ENCODE measurements at regions not wholly inside any gene's neighbourhood (a gene's known extent, or its start where the extent isn't known, plus 50 kb on each side); places are given as distances from the start of the nearest gene placed in this dataset.
"Not testable (repeated sequence)": the region's sequence is repeated elsewhere in the genome, so short reads cannot be mapped to it uniquely, and the experiment has no call there.

DNA sequence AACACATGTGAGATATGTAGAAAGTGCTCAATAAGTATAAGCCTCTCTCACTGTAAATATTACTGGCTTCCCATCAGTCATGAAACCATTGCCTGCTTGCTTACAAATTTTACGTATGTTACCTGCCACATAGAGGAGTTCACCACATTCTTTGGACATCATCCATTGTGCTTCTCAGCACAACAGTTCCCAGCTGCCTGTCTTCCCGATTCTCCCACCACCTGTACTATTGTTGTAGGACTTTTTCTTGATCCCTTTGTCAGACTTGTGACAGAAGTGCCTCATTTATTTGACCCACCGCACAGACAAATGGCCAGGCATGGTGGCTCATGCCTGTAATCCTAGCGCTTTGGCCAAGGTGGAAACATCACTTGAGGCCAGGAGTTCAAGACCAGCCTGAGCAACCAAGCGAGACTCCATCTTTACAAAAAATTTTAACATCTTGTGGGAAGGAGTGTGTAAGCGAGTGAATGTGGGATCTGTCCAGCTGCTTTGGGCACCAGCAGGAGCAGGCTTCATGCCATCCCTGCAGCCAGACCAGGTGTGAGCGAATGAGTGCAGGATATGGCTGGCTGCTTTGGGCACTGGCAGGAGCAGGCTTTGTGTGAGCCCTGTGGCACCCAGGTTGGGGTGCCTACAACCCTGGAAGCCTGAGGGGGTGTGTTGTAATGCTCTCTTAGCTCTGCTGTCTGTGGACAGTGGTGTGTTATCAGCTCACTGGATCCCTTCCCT is 139.9 kb upstream of the ELL2 start:
- Mint-ChIP-seq H3K4me3 (ENCODE audit: unreplicated experiment) (no peak overlapping the region), H3K36me3 (ENCODE audit: low read depth) (peaks cover 6% of the 10 kb centered on the region), H3K27me3 (ENCODE audit: low read depth) (no peaks in the 10 kb centered on the region), H3K4me1 (ENCODE audit: low read depth) (peaks cover 5% of the 10 kb centered on the region), H3K27ac (ENCODE audit: unreplicated experiment) (no peak overlapping the region), H3K9me3 (ENCODE audit: low read depth) (peaks cover 10% of the 10 kb centered on the region)
- no peak for TF ChIP-seq CTCF (IDR thresholded peaks at IDR 0.05)
- DNase-seq (ENCODE audit: low spot score), result no peak

DNA sequence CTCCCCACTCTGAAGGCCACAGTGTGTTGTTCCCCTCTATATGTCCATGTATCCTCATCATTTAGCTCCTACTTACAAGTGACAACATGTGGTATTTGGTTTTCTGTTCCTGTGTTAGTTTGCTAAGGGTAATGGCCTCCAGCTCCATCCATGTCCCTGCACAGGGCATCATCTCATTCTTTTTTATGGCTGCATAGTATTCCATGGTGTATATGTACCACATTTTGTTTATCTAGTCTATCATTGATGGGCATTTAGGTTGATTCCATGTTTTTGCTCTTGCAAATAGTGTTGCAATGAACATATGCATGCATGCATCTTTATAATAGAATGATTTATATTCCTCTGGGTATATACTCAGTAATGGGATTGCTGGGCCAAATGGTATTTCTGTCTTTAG is 135.8 kb upstream of the ELL2 start:
- H3K27me3 Mint-ChIP-seq (ENCODE audit: low read depth); DNase-seq (ENCODE audit: low spot score); H3K36me3 Mint-ChIP-seq (ENCODE audit: low read depth); H3K4me3 Mint-ChIP-seq (ENCODE audit: unreplicated experiment); H3K27ac Mint-ChIP-seq (ENCODE audit: unreplicated experiment): not testable (repeated sequence)
- H3K4me1 Mint-ChIP-seq (ENCODE audit: low read depth), result peaks cover 26% of the 10 kb centered on the region
- peaks cover 10% of the 10 kb centered on the region for H3K9me3 Mint-ChIP-seq (ENCODE audit: low read depth)

GRCh38 chr5:96096724-96097123 is 135.1 kb upstream of the ELL2 start:
- no peak for DNase-seq (ENCODE audit: low spot score)
- Mint-ChIP-seq H3K27ac (ENCODE audit: unreplicated experiment) (no peak overlapping the region), H3K36me3 (ENCODE audit: low read depth) (peaks cover 2% of the 10 kb centered on the region), H3K27me3 (ENCODE audit: low read depth) (no peaks in the 10 kb centered on the region), H3K4me3 (ENCODE audit: unreplicated experiment) (no peak overlapping the region), H3K9me3 (ENCODE audit: low read depth) (peaks cover 10% of the 10 kb centered on the region), H3K4me1 (ENCODE audit: low read depth) (peaks cover 26% of the 10 kb centered on the region)
- no peak for TF ChIP-seq CTCF (IDR thresholded peaks at IDR 0.05)

- peaks cover 2% of the 10 kb centered on the region for H3K36me3 Mint-ChIP-seq (ENCODE audit: low read depth)
- TF ChIP-seq CTCF (IDR thresholded peaks at IDR 0.05), result no peak
- H3K27ac Mint-ChIP-seq (ENCODE audit: unreplicated experiment), result no peak overlapping the region
- no peak for DNase-seq (ENCODE audit: low spot score)
- peaks cover 10% of the 10 kb centered on the region for H3K9me3 Mint-ChIP-seq (ENCODE audit: low read depth)
- H3K4me1 Mint-ChIP-seq (ENCODE audit: low read depth), result peaks cover 36% of the 10 kb centered on the region
- H3K4me3 Mint-ChIP-seq (ENCODE audit: unreplicated experiment), result no peak overlapping the region
- no peaks in the 10 kb centered on the region for H3K27me3 Mint-ChIP-seq (ENCODE audit: low read depth)
These were observed 133.3 kb upstream of the ELL2 start for GRCh38 chr5:96094904-96095303.

- H3K36me3 Mint-ChIP-seq (ENCODE audit: low read depth), result peaks cover 2% of the 10 kb centered on the region
- TF ChIP-seq CTCF (IDR thresholded peaks at IDR 0.05), result no peak
- H3K27ac Mint-ChIP-seq (ENCODE audit: unreplicated experiment), result no peak overlapping the region
- no peak overlapping the region for H3K4me3 Mint-ChIP-seq (ENCODE audit: unreplicated experiment)
- H3K9me3 Mint-ChIP-seq (ENCODE audit: low read depth), result peaks cover 10% of the 10 kb centered on the region
- H3K4me1 Mint-ChIP-seq (ENCODE audit: low read depth), result peaks cover 36% of the 10 kb centered on the region
- no peaks in the 10 kb centered on the region for H3K27me3 Mint-ChIP-seq (ENCODE audit: low read depth)
- no peak for DNase-seq (ENCODE audit: low spot score)
These were observed 132.3 kb upstream of the ELL2 start for GRCh38 chr5:96093890-96094381.

- H3K4me3 Mint-ChIP-seq (ENCODE audit: unreplicated experiment), result no peak overlapping the region
- TF ChIP-seq CTCF (IDR thresholded peaks at IDR 0.05), result no peak
- H3K27ac Mint-ChIP-seq (ENCODE audit: unreplicated experiment), result no peak overlapping the region
- H3K36me3 Mint-ChIP-seq (ENCODE audit: low read depth), result peaks cover 2% of the 10 kb centered on the region
- no peaks in the 10 kb centered on the region for H3K27me3 Mint-ChIP-seq (ENCODE audit: low read depth)
- H3K9me3 Mint-ChIP-seq (ENCODE audit: low read depth), result peaks cover 10% of the 10 kb centered on the region
- peaks cover 36% of the 10 kb centered on the region for H3K4me1 Mint-ChIP-seq (ENCODE audit: low read depth)
- no peak for DNase-seq (ENCODE audit: low spot score)
These were observed 131.7 kb upstream of the ELL2 start for GRCh38 chr5:96093340-96093739.
